Neural cell (in vitro differentiated cells): ENCODE measurements at regions not wholly inside any gene's neighbourhood (a gene's known extent, or its start where the extent isn't known, plus 50 kb on each side); places are given as distances from the start of the nearest gene placed in this dataset.
"Not testable (repeated sequence)": the region's sequence is repeated elsewhere in the genome, so short reads cannot be mapped to it uniquely, and the experiment has no call there.

ENCODE experiments used
- H2AFZ ChIP-seq: fragments of 200-600, 300-800 bp; sonication (generic), shearing (Covaris generic); 2 replicates; pipeline ENCODE4 v1.6.0; 2014; ENCODE audit warnings: low read depth, mild to moderate bottlenecking, antibody characterized with exemption, low read length, moderate library complexity
- H3F3A ChIP-seq: fragments of 200-600 bp; shearing (Covaris generic); 2 replicates; pipeline ENCODE4 v1.6.1; 2016; ENCODE audit warnings: mild to moderate bottlenecking, moderate library complexity, mixed read lengths, antibody characterized with exemption, low read length; ENCODE audit not compliant: insufficient read depth, poor library complexity, severe bottlenecking
- H3K27ac ChIP-seq: fragments of 200-600, 300-800 bp; sonication (generic), shearing (Covaris generic); 2 replicates; pipeline ENCODE4 v1.5.1; 2014; ENCODE audit warnings: mild to moderate bottlenecking, low read length, moderate library complexity
- H3K27me3 ChIP-seq: fragments of 300-800, 200-600 bp; sonication (generic), shearing (Covaris generic); 2 replicates; pipeline ENCODE4 v1.6.0; 2014; ENCODE audit warnings: mild to moderate bottlenecking, low read depth, low read length, moderate library complexity; ENCODE audit not compliant: insufficient read depth
- H3K36me3 ChIP-seq: fragments of 300-800, 200-600 bp; sonication (generic), shearing (Covaris generic); 2 replicates; pipeline ENCODE4 v1.5.1; 2014; ENCODE audit warnings: mild to moderate bottlenecking, antibody characterized with exemption, low read length, moderate library complexity; ENCODE audit not compliant: insufficient read depth
- H3K4me2 ChIP-seq: fragments of 300-800, 200-600 bp; sonication (generic), shearing (Covaris generic); 2 replicates; pipeline ENCODE4 v1.6.0; 2014; ENCODE audit warnings: mild to moderate bottlenecking, low read length
- H3K4me3 ChIP-seq: fragments of 300-800, 200-600 bp; sonication (generic), shearing (Covaris generic); 2 replicates; pipeline ENCODE4 v1.5.1; 2014; ENCODE audit warnings: mild to moderate bottlenecking, low read length, moderate library complexity
- H3K79me2 ChIP-seq: fragments of 200-600 bp; shearing (Covaris generic); replicated peaks from 2 replicates; pipeline ENCODE4 v1.6.0; 2014; ENCODE audit warnings: mild to moderate bottlenecking, low read length, moderate library complexity; ENCODE audit not compliant: insufficient read depth
- H3K9ac ChIP-seq: fragments of 300-800, 200-600 bp; sonication (generic), shearing (Covaris generic); 2 replicates; pipeline ENCODE4 v1.6.1; 2016; ENCODE audit warnings: mild to moderate bottlenecking, low read length, mixed read lengths
- H3K9me2 ChIP-seq: fragments of 200-600 bp; shearing (Covaris generic); 2 replicates; pipeline ENCODE4 v1.6.1; 2016; ENCODE audit warnings: mild to moderate bottlenecking, low read length, mixed read lengths; ENCODE audit not compliant: insufficient read depth
- H3K9me3 ChIP-seq: fragments of 200-600, 300-800 bp; sonication (generic), shearing (Covaris generic); 2 replicates; pipeline ENCODE4 v1.6.1; 2016; ENCODE audit warnings: mild to moderate bottlenecking, mixed run types, low read length, moderate library complexity, mixed read lengths
- H4K20me1 ChIP-seq: fragments of 200-600 bp; shearing (Covaris generic); 2 replicates; pipeline ENCODE4 v1.6.1; 2016; ENCODE audit warnings: mild to moderate bottlenecking, mixed run types; ENCODE audit not compliant: insufficient read depth
- EP300 ChIP-seq: fragments of 450-650 bp; conservative IDR thresholded peaks from 2 replicates; pipeline ENCODE4 v1.6.1; 2014; ENCODE audit warnings: antibody characterized with exemption, mild to moderate bottlenecking, moderate library complexity; ENCODE audit not compliant: poor library complexity, severe bottlenecking
- EZH2 ChIP-seq: fragments of 200-600, 300-800 bp; shearing (Covaris generic), sonication (generic); IDR thresholded peaks from 2 replicates; pipeline ENCODE4 v1.6.1; 2014; ENCODE audit warnings: antibody characterized with exemption, low read length, borderline replicate concordance, mild to moderate bottlenecking; ENCODE audit not compliant: insufficient read depth, poor library complexity, severe bottlenecking
- MXI1 ChIP-seq: fragments of 450-650 bp; conservative IDR thresholded peaks from 2 replicates; pipeline ENCODE4 v1.6.1; 2014; ENCODE audit warnings: antibody characterized with exemption, mild to moderate bottlenecking; ENCODE audit not compliant: poor library complexity, severe bottlenecking
- POLR2AphosphoS5 ChIP-seq: IDR thresholded peaks from 2 replicates; pipeline ENCODE4 v1.6.1; 2012
- RAD21 ChIP-seq: fragments of 450-650 bp; conservative IDR thresholded peaks from 2 replicates; pipeline ENCODE4 v1.6.1; 2014; ENCODE audit warnings: antibody characterized with exemption, mild to moderate bottlenecking, moderate library complexity
- SMC3 ChIP-seq: fragments of 450-650 bp; conservative IDR thresholded peaks from 2 replicates; pipeline ENCODE4 v1.6.1; 2014; ENCODE audit warnings: antibody characterized with exemption, mild to moderate bottlenecking, moderate library complexity; ENCODE audit not compliant: poor library complexity
- TAF1 ChIP-seq: IDR thresholded peaks from 2 replicates; pipeline ENCODE4 v1.6.1; 2012; ENCODE audit warnings: low read depth
- TF ChIP-seq, protein P1 (sequence below): fragments of 450-650 bp; IDR thresholded peaks from 2 replicates; pipeline ENCODE4 v1.5.1; 2014; ENCODE audit warnings: antibody characterized with exemption, mild to moderate bottlenecking, moderate library complexity; ENCODE audit not compliant: poor library complexity, severe bottlenecking
- TF ChIP-seq, protein P2 (sequence below): IDR thresholded peaks from 2 replicates; pipeline ENCODE4 v1.6.1; 2012; ENCODE audit warnings: borderline replicate concordance

DNA sequence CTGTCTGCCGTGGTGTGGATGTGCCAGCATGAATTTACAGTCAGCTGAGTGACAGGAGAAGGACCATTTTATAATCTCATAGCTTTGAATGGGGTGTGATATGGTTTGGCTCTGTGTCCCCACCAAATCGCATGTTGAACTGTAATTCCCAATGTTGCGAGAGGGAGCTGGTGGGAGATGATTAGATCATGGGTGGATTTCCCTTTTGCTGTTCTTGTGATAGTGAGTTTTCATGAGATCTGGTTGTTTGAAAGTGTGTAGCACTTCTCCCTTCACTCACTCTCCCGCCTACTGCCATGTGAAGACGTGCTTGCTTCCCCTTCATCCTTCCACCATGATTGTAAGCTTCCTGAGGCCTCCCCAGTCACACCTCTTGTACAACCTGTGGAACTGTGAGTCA is 111.9 kb upstream of the CHD2 start:
- H2AFZ ChIP-seq, result no peak overlapping the region
- H3K27ac ChIP-seq, result no peak overlapping the region
- H3K9ac ChIP-seq, result no peak overlapping the region
- no peaks in the 10 kb centered on the region for H3K36me3 ChIP-seq
- H3K27me3 ChIP-seq, result no peaks in the 10 kb centered on the region
- H3F3A ChIP-seq, result no peaks in the 10 kb centered on the region
- no peaks in the 10 kb centered on the region for H4K20me1 ChIP-seq
- no peaks in the 10 kb centered on the region for H3K9me3 ChIP-seq
- H3K4me3 ChIP-seq, result no peak overlapping the region
- H3K79me2 ChIP-seq, result no peaks in the 10 kb centered on the region
- no peaks in the 10 kb centered on the region for H3K9me2 ChIP-seq
- TF ChIP-seq POLR2AphosphoS5 (no peak), TAF1 (no peak), SMC3 (no peak), EZH2 (no peak), RAD21 (no peak)
- TF ChIP-seq, protein P1, sequence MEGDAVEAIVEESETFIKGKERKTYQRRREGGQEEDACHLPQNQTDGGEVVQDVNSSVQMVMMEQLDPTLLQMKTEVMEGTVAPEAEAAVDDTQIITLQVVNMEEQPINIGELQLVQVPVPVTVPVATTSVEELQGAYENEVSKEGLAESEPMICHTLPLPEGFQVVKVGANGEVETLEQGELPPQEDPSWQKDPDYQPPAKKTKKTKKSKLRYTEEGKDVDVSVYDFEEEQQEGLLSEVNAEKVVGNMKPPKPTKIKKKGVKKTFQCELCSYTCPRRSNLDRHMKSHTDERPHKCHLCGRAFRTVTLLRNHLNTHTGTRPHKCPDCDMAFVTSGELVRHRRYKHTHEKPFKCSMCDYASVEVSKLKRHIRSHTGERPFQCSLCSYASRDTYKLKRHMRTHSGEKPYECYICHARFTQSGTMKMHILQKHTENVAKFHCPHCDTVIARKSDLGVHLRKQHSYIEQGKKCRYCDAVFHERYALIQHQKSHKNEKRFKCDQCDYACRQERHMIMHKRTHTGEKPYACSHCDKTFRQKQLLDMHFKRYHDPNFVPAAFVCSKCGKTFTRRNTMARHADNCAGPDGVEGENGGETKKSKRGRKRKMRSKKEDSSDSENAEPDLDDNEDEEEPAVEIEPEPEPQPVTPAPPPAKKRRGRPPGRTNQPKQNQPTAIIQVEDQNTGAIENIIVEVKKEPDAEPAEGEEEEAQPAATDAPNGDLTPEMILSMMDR, result no peak
- H3K4me2 ChIP-seq, result no peak overlapping the region

DNA sequence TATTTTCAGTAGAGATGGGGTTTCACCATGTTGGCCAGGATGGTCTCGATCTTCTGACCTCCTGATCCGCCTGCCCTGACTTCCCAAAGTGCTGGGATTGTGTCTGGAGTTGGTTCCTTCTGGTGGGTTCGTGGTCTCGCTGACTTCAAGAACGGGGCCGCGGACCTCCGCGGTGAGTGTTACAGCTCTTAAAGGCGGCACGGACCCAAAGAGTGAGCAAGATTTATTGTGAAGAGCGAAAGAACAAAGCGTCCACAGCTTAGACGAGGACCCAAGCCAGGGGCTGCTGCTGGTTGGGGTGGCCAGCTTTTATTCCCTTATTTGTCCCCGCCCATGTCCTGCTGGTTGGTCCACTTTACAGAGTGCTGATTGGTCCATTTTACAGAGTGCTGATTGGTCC is 111.3 kb upstream of the CHD2 start:
- not testable (repeated sequence) for H3K9ac ChIP-seq, H3K79me2 ChIP-seq, H3K4me3 ChIP-seq, H2AFZ ChIP-seq, H3K4me2 ChIP-seq, H3K27ac ChIP-seq, H3K9me2 ChIP-seq, H3F3A ChIP-seq, H3K9me3 ChIP-seq, H4K20me1 ChIP-seq, H3K36me3 ChIP-seq, H3K27me3 ChIP-seq

DNA sequence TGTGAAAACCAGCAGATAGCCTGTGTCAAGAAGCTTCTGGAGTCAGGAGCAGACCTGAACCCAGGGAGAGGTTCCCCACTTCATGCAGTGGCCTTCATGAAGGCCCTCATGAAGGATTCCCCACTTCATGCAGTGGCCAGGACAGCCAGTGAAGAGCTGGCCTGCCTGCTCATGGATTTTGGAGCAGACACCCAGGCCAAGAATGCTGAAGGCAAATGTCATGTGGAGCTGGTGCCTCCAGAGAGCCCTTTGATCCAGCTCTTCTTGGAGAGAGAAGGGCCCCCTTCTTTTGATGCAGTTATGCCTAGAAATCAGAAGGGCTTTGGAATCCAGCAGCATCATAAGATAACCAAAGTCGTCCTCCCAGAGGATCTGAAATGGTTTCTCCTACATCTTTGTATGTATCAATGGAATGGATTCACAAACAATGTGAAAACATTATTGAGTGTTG is 103.9 kb upstream of the CHD2 start:
- Histone ChIP-seq H3K79me2 (no peaks in the 10 kb centered on the region), H3K27me3 (no peaks in the 10 kb centered on the region), H3K9ac (no peak overlapping the region), H2AFZ (no peak overlapping the region), H3K4me3 (no peak overlapping the region), H3K9me2 (no peaks in the 10 kb centered on the region), H3K27ac (no peak overlapping the region), H3K4me2 (no peak overlapping the region), H3F3A (no peaks in the 10 kb centered on the region), H4K20me1 (no peaks in the 10 kb centered on the region), H3K36me3 (no peaks in the 10 kb centered on the region), H3K9me3 (no peaks in the 10 kb centered on the region)
- TF ChIP-seq RAD21 (no peak), TAF1 (no peak), EZH2 (no peak), MXI1 (no peak), EP300 (no peak), SMC3 (no peak), POLR2AphosphoS5 (no peak)
- TF ChIP-seq, protein P1, result no peak
- TF ChIP-seq, protein P2, sequence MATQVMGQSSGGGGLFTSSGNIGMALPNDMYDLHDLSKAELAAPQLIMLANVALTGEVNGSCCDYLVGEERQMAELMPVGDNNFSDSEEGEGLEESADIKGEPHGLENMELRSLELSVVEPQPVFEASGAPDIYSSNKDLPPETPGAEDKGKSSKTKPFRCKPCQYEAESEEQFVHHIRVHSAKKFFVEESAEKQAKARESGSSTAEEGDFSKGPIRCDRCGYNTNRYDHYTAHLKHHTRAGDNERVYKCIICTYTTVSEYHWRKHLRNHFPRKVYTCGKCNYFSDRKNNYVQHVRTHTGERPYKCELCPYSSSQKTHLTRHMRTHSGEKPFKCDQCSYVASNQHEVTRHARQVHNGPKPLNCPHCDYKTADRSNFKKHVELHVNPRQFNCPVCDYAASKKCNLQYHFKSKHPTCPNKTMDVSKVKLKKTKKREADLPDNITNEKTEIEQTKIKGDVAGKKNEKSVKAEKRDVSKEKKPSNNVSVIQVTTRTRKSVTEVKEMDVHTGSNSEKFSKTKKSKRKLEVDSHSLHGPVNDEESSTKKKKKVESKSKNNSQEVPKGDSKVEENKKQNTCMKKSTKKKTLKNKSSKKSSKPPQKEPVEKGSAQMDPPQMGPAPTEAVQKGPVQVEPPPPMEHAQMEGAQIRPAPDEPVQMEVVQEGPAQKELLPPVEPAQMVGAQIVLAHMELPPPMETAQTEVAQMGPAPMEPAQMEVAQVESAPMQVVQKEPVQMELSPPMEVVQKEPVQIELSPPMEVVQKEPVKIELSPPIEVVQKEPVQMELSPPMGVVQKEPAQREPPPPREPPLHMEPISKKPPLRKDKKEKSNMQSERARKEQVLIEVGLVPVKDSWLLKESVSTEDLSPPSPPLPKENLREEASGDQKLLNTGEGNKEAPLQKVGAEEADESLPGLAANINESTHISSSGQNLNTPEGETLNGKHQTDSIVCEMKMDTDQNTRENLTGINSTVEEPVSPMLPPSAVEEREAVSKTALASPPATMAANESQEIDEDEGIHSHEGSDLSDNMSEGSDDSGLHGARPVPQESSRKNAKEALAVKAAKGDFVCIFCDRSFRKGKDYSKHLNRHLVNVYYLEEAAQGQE, result no peak
